Mesothelial cell of epicardium (in vitro differentiated cells): ENCODE measurements at regions not wholly inside any gene's neighbourhood (a gene's known extent, or its start where the extent isn't known, plus 50 kb on each side); places are given as distances from the start of the nearest gene placed in this dataset.

Experiments
- DNase-seq, 2 experiments: peaks; one replicate each; pipeline ENCODE4 v3.0.0; 2021; ENCODE audit warnings: low spot score in 2 of 2; ENCODE audit not compliant: unreplicated experiment in 2 of 2
- H3K27ac Mint-ChIP-seq: 2 replicates; pipeline ENCODE4 v1.8.0; 2021; ENCODE audit warnings: mixed read lengths
- H3K27me3 Mint-ChIP-seq: 2 replicates; pipeline ENCODE4 v1.8.0; 2021; ENCODE audit warnings: low read depth, mixed read lengths
- H3K36me3 Mint-ChIP-seq: 2 replicates; pipeline ENCODE4 v1.8.0; 2021; ENCODE audit warnings: mixed read lengths
- H3K4me1 Mint-ChIP-seq: 2 replicates; pipeline ENCODE4 v1.8.0; 2021; ENCODE audit warnings: mixed read lengths
- H3K4me3 Mint-ChIP-seq: 2 replicates; pipeline ENCODE4 v1.8.0; 2021; ENCODE audit warnings: mild to moderate bottlenecking, moderate library complexity, mixed read lengths
- H3K9me3 Mint-ChIP-seq: 2 replicates; pipeline ENCODE4 v1.8.0; 2021; ENCODE audit warnings: mixed read lengths
- CTCF ChIP-seq: fragments of 200-600 bp; sonication (generic); IDR thresholded peaks from one replicate; pipeline ENCODE4 v1.5.0; 2021; ENCODE audit warnings: antibody characterized with exemption; ENCODE audit not compliant: unreplicated experiment

DNA sequence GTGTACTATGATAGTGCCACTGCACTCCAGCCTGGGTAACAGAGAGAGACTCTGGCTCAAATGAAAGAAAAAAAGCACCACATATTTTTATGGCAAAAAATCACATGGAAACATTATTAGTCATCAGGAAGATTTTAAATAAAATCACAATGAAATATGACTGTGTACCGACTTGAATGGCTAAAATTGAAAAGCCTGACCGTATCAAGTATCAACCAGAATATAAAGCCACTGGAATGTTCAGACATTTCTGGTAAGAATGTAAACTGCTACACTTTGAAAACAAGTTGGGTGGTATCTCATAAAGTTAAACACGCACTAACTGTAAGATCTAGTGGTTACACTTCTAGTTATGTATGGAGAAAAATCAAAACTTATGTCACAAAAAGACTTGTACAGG, 306.7 kb upstream of the MBL2 start:
- Mint-ChIP-seq H3K27ac (no peak overlapping the region), H3K4me1 (peaks cover 6% of the 10 kb centered on the region), H3K4me3 (no peak overlapping the region), H3K9me3 (peaks cover 38% of the 10 kb centered on the region), H3K36me3 (peaks cover 5% of the 10 kb centered on the region), H3K27me3 (no peaks in the 10 kb centered on the region)
- DNase-seq = no peak
- no peak for TF ChIP-seq CTCF

GRCh38 chr10:53076948-53077347, 304.4 kb upstream of the MBL2 start:
- no peak for DNase-seq
- Mint-ChIP-seq H3K27ac (no peak overlapping the region), H3K4me1 (peaks cover 12% of the 10 kb centered on the region), H3K4me3 (no peak overlapping the region), H3K36me3 (peaks cover 1% of the 10 kb centered on the region), H3K27me3 (no peaks in the 10 kb centered on the region), H3K9me3 (peaks cover 22% of the 10 kb centered on the region)
- no peak for TF ChIP-seq CTCF

DNA sequence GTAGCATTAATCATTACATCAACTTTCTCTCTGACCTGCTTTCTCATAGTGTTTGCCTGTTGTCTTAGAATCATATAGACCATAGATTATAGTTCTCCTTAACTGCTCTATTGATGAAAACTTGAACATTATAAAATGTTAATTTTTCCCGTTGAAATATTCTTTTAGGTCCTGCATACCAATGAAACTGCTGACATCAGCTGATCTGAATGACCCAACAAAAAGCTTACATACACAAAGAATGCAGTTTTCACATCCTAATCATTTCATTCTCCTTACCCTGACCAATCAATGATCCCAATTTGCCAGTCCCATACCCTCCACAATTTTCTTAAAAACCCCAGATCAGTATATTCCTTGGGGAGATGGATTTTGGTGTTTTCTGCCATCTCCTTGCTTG, 302.9 kb upstream of the MBL2 start:
- Mint-ChIP-seq H3K36me3 (no peaks in the 10 kb centered on the region), H3K4me3 (no peak overlapping the region)

GRCh38 chr10:53072144-53072543, 299.6 kb upstream of the MBL2 start:
- Mint-ChIP-seq H3K27me3 (no peaks in the 10 kb centered on the region), H3K27ac (peak overlapping the region; percentile 11), H3K4me1 (peaks cover 28% of the 10 kb centered on the region), H3K9me3 (peaks cover 12% of the 10 kb centered on the region), H3K36me3 (no peaks in the 10 kb centered on the region), H3K4me3 (no peak overlapping the region)
- TF ChIP-seq CTCF = no peak
- DNase-seq = no peak

More for the DNA sequence above, 302.9 kb upstream of the MBL2 start:
- Mint-ChIP-seq H3K27me3 (no peaks in the 10 kb centered on the region), H3K9me3 (peaks cover 10% of the 10 kb centered on the region), H3K4me1 (peaks cover 22% of the 10 kb centered on the region), H3K27ac (no peak overlapping the region)
- no peak for DNase-seq
- no peak for TF ChIP-seq CTCF

DNA sequence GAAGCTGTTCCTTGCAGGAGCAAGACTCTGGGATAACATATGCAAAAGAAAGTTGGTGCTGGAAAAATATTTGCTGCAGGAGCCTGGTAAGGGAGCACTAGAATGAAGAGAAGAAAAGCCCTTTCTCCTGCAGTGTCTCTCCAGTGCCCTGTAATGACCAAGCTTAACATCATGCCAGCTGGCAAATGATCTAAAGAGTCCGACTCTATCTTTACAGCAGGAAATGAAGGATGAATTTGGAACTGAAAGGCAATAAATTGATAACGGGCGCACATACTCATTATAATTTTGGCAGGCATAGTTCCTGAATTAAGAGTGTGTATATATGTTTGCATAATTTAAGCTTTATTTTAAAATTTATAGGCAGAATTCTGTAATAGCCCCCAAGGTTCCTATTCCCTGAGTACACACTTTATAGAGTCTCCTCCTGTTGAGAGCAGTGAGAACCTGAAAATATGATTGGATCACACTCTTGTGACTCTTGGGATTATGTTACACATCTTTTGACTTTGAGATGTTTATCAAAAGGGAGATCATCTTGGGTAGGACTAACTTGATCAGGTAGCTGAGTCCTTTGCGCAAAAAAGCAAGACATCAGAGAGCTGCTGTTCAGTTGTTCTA, 299.0 kb upstream of the MBL2 start:
- peaks cover 12% of the 10 kb centered on the region for H3K9me3 Mint-ChIP-seq
- H3K36me3 Mint-ChIP-seq = no peaks in the 10 kb centered on the region
- no peak overlapping the region for H3K4me3 Mint-ChIP-seq
- peaks cover 26% of the 10 kb centered on the region for H3K4me1 Mint-ChIP-seq
- no peaks in the 10 kb centered on the region for H3K27me3 Mint-ChIP-seq
- DNase-seq = no peak
- H3K27ac Mint-ChIP-seq = peak overlapping the region; percentile 11
- no peak for TF ChIP-seq CTCF

GRCh38 chr10:53069013-53069412, 296.4 kb upstream of the MBL2 start:
- no peak for TF ChIP-seq CTCF
- DNase-seq = no peak
- no peaks in the 10 kb centered on the region for H3K36me3 Mint-ChIP-seq
- H3K27me3 Mint-ChIP-seq = no peaks in the 10 kb centered on the region
- no peak overlapping the region for H3K27ac Mint-ChIP-seq
- H3K4me3 Mint-ChIP-seq = no peak overlapping the region
- H3K9me3 Mint-ChIP-seq = peaks cover 3% of the 10 kb centered on the region
- H3K4me1 Mint-ChIP-seq = peaks cover 39% of the 10 kb centered on the region
